H1 (cell line): ENCODE measurements at regions not wholly inside any gene's neighbourhood (a gene's known extent, or its start where the extent isn't known, plus 50 kb on each side); places are given as distances from the start of the nearest gene placed in this dataset.

Source experiments
- ASH2L ChIP-seq: fragments of 200-600, 300-600 bp; sonication (generic); IDR thresholded peaks from one replicate; pipeline ENCODE4 v1.7.1; 2017; ENCODE audit warnings: low read length
- RNF2 ChIP-seq: fragments of 200-900, 300-1000 bp; sonication (generic); IDR thresholded peaks from 2 replicates; pipeline ENCODE4 v1.7.1; 2016; ENCODE audit warnings: borderline replicate concordance, low read depth, mild to moderate bottlenecking, antibody characterized with exemption, low read length; ENCODE audit not compliant: poor library complexity, severe bottlenecking; ENCODE audit errors: missing control alignments

DNA sequence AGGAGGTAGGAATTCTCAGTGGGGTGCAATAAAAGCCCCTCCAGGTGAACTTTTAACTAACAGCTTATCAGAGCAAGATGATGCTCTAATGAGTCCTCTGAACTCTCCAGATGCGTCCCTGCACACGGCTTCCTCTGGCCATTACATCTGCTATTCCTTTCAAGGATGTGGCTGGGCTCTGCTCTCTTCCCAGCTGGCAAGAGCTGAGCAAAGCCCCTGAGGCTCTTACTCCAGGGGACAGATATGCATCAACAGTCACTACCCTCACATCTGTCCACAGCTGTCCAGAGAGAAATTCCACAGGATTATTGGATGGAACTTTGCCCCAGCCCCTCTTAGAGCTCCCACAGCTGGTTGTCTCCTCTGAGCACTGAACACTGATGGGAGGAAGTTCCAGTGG lies 267.8 kb downstream of the C1orf94 start (continued):
- TF ChIP-seq RNF2 (no peak), ASH2L (no peak)
